ENCODE measurements at regions not wholly inside any gene's neighbourhood (a gene's known extent, or its start where the extent isn't known, plus 50 kb on each side); places are given as distances from the start of the nearest gene placed in this dataset.

- 72 to 73% methylated on average over 3 of the region's 3 CpGs for WGBS, 2 donors
- Histone ChIP-seq H3K27me3 (ENCODE audit: control insufficient read depth in 1 of 2, insufficient read depth in 2 of 2, low read length in 2 of 2) (no peaks in the 10 kb centered on the region), H3K27ac (ENCODE audit: low read depth in 2 of 2, low read length in 1 of 2) (no peak overlapping the region), H3K4me1 (ENCODE audit: control insufficient read depth in 2 of 2, insufficient read depth in 2 of 2, low read length in 1 of 2) (no peaks in the 10 kb centered on the region), H3K9me3 (ENCODE audit: control insufficient read depth in 2 of 2, insufficient read depth in 1 of 2, low read depth in 1 of 2, low read length in 1 of 2) (no peaks in the 10 kb centered on the region), H3K4me3 (ENCODE audit: low read depth in 1 of 2, low read length in 2 of 2) (no peak overlapping the region), H3K36me3 (ENCODE audit: control insufficient read depth in 2 of 2, insufficient read depth in 2 of 2, low read length in 1 of 2) (no peaks in the 10 kb centered on the region)
Measured at GRCh38 chr1:64318428-64318827, 115.0 kb downstream of the UBE2U start.

- Histone ChIP-seq H3K4me3 (ENCODE audit: low read depth in 1 of 2, low read length in 2 of 2) (no peak overlapping the region), H3K27me3 (ENCODE audit: control insufficient read depth in 1 of 2, insufficient read depth in 2 of 2, low read length in 2 of 2) (no peaks in the 10 kb centered on the region), H3K36me3 (ENCODE audit: control insufficient read depth in 2 of 2, insufficient read depth in 2 of 2, low read length in 1 of 2) (no peaks in the 10 kb centered on the region), H3K9me3 (ENCODE audit: control insufficient read depth in 2 of 2, insufficient read depth in 1 of 2, low read depth in 1 of 2, low read length in 1 of 2) (no peaks in the 10 kb centered on the region), H3K4me1 (ENCODE audit: control insufficient read depth in 2 of 2, insufficient read depth in 2 of 2, low read length in 1 of 2) (no peaks in the 10 kb centered on the region), H3K27ac (ENCODE audit: low read depth in 2 of 2, low read length in 1 of 2) (no peak overlapping the region)
- 82 to 88% methylated on average over 4 of the region's 4 CpGs for WGBS, 2 donors
Measured at GRCh38 chr1:64320007-64320406, 116.6 kb downstream of the UBE2U start.

GRCh38 chr1:64320470-64320869 lies 117.0 kb downstream of the UBE2U start:
- H3K27me3 ChIP-seq (ENCODE audit: control insufficient read depth in 1 of 2, insufficient read depth in 2 of 2, low read length in 2 of 2), result no peaks in the 10 kb centered on the region
- H3K4me1 ChIP-seq (ENCODE audit: control insufficient read depth in 2 of 2, insufficient read depth in 2 of 2, low read length in 1 of 2), result no peaks in the 10 kb centered on the region
- no peaks in the 10 kb centered on the region for H3K9me3 ChIP-seq (ENCODE audit: control insufficient read depth in 2 of 2, insufficient read depth in 1 of 2, low read depth in 1 of 2, low read length in 1 of 2)
- no peak overlapping the region for H3K4me3 ChIP-seq (ENCODE audit: low read depth in 1 of 2, low read length in 2 of 2)
- WGBS, 2 donors, result 27 to 41% methylated on average over 4 of the region's 4 CpGs
- H3K36me3 ChIP-seq (ENCODE audit: control insufficient read depth in 2 of 2, insufficient read depth in 2 of 2, low read length in 1 of 2), result no peaks in the 10 kb centered on the region
- H3K27ac ChIP-seq (ENCODE audit: low read depth in 2 of 2, low read length in 1 of 2), result no peak overlapping the region

- H3K9me3 ChIP-seq (ENCODE audit: control insufficient read depth in 2 of 2, insufficient read depth in 1 of 2, low read depth in 1 of 2, low read length in 1 of 2), result no peaks in the 10 kb centered on the region
- H3K4me1 ChIP-seq (ENCODE audit: control insufficient read depth in 2 of 2, insufficient read depth in 2 of 2, low read length in 1 of 2), result no peaks in the 10 kb centered on the region
- 72 to 79% methylated on average over 11 of the region's 11 CpGs for WGBS, 2 donors
- H3K4me3 ChIP-seq (ENCODE audit: low read depth in 1 of 2, low read length in 2 of 2), result no peak overlapping the region
- H3K27me3 ChIP-seq (ENCODE audit: control insufficient read depth in 1 of 2, insufficient read depth in 2 of 2, low read length in 2 of 2), result no peaks in the 10 kb centered on the region
- H3K36me3 ChIP-seq (ENCODE audit: control insufficient read depth in 2 of 2, insufficient read depth in 2 of 2, low read length in 1 of 2), result no peaks in the 10 kb centered on the region
- H3K27ac ChIP-seq (ENCODE audit: low read depth in 2 of 2, low read length in 1 of 2), result no peak overlapping the region
Measured at GRCh38 chr1:64320922-64321614, 117.6 kb downstream of the UBE2U start.

- WGBS, 2 donors, result 84 to 86% methylated on average over 4 of the region's 4 CpGs
- Histone ChIP-seq H3K27ac (ENCODE audit: low read depth in 2 of 2, low read length in 1 of 2) (no peak overlapping the region), H3K36me3 (ENCODE audit: control insufficient read depth in 2 of 2, insufficient read depth in 2 of 2, low read length in 1 of 2) (no peaks in the 10 kb centered on the region), H3K9me3 (ENCODE audit: control insufficient read depth in 2 of 2, insufficient read depth in 1 of 2, low read depth in 1 of 2, low read length in 1 of 2) (no peaks in the 10 kb centered on the region), H3K4me3 (ENCODE audit: low read depth in 1 of 2, low read length in 2 of 2) (no peak overlapping the region), H3K4me1 (ENCODE audit: control insufficient read depth in 2 of 2, insufficient read depth in 2 of 2, low read length in 1 of 2) (no peaks in the 10 kb centered on the region), H3K27me3 (ENCODE audit: control insufficient read depth in 1 of 2, insufficient read depth in 2 of 2, low read length in 2 of 2) (no peaks in the 10 kb centered on the region)
Measured at GRCh38 chr1:64323054-64323453, 119.6 kb downstream of the UBE2U start.

- 72 to 73% methylated on average over 4 of the region's 4 CpGs for WGBS, 2 donors
- Histone ChIP-seq H3K27me3 (ENCODE audit: control insufficient read depth in 1 of 2, insufficient read depth in 2 of 2, low read length in 2 of 2) (no peaks in the 10 kb centered on the region), H3K4me3 (ENCODE audit: low read depth in 1 of 2, low read length in 2 of 2) (no peak overlapping the region)
Measured at GRCh38 chr1:64323882-64324281, 120.5 kb downstream of the UBE2U start.

GRCh38 chr1:64325856-64326255 lies 122.4 kb downstream of the UBE2U start:
- no peak overlapping the region for H3K27ac ChIP-seq (ENCODE audit: low read depth in 2 of 2, low read length in 1 of 2)
- no peaks in the 10 kb centered on the region for H3K27me3 ChIP-seq (ENCODE audit: control insufficient read depth in 1 of 2, insufficient read depth in 2 of 2, low read length in 2 of 2)
- H3K36me3 ChIP-seq (ENCODE audit: control insufficient read depth in 2 of 2, insufficient read depth in 2 of 2, low read length in 1 of 2), result no peaks in the 10 kb centered on the region
- no peaks in the 10 kb centered on the region for H3K9me3 ChIP-seq (ENCODE audit: control insufficient read depth in 2 of 2, insufficient read depth in 1 of 2, low read depth in 1 of 2, low read length in 1 of 2)
- no peak overlapping the region for H3K4me3 ChIP-seq (ENCODE audit: low read depth in 1 of 2, low read length in 2 of 2)
- H3K4me1 ChIP-seq (ENCODE audit: control insufficient read depth in 2 of 2, insufficient read depth in 2 of 2, low read length in 1 of 2), result peaks cover 3% of the 10 kb centered on the region in 2 donors
- WGBS, 2 donors, result 81 to 91% methylated on average over 5 of the region's 5 CpGs

More at GRCh38 chr1:64323882-64324281, 120.5 kb downstream of the UBE2U start:
- no peaks in the 10 kb centered on the region for H3K36me3 ChIP-seq (ENCODE audit: control insufficient read depth in 2 of 2, insufficient read depth in 2 of 2, low read length in 1 of 2)
- no peak overlapping the region for H3K27ac ChIP-seq (ENCODE audit: low read depth in 2 of 2, low read length in 1 of 2)
- no peaks in the 10 kb centered on the region for H3K4me1 ChIP-seq (ENCODE audit: control insufficient read depth in 2 of 2, insufficient read depth in 2 of 2, low read length in 1 of 2)
- no peaks in the 10 kb centered on the region for H3K9me3 ChIP-seq (ENCODE audit: control insufficient read depth in 2 of 2, insufficient read depth in 1 of 2, low read depth in 1 of 2, low read length in 1 of 2)

GRCh38 chr1:64327119-64327518 lies 123.7 kb downstream of the UBE2U start:
- WGBS, 2 donors, result 67 to 77% methylated on average over 2 of the region's 2 CpGs
- Histone ChIP-seq H3K4me1 (ENCODE audit: control insufficient read depth in 2 of 2, insufficient read depth in 2 of 2, low read length in 1 of 2) (peaks cover 3% of the 10 kb centered on the region in 2 donors), H3K4me3 (ENCODE audit: low read depth in 1 of 2, low read length in 2 of 2) (no peak overlapping the region), H3K36me3 (ENCODE audit: control insufficient read depth in 2 of 2, insufficient read depth in 2 of 2, low read length in 1 of 2) (no peaks in the 10 kb centered on the region), H3K27me3 (ENCODE audit: control insufficient read depth in 1 of 2, insufficient read depth in 2 of 2, low read length in 2 of 2) (no peaks in the 10 kb centered on the region), H3K27ac (ENCODE audit: low read depth in 2 of 2, low read length in 1 of 2) (no peak overlapping the region), H3K9me3 (ENCODE audit: control insufficient read depth in 2 of 2, insufficient read depth in 1 of 2, low read depth in 1 of 2, low read length in 1 of 2) (no peaks in the 10 kb centered on the region)

GRCh38 chr1:64328193-64328592 lies 124.8 kb downstream of the UBE2U start:
- Histone ChIP-seq H3K27me3 (ENCODE audit: control insufficient read depth in 1 of 2, insufficient read depth in 2 of 2, low read length in 2 of 2) (no peaks in the 10 kb centered on the region), H3K4me1 (ENCODE audit: control insufficient read depth in 2 of 2, insufficient read depth in 2 of 2, low read length in 1 of 2) (peaks cover 3% of the 10 kb centered on the region in 2 donors), H3K36me3 (ENCODE audit: control insufficient read depth in 2 of 2, insufficient read depth in 2 of 2, low read length in 1 of 2) (no peaks in the 10 kb centered on the region), H3K9me3 (ENCODE audit: control insufficient read depth in 2 of 2, insufficient read depth in 1 of 2, low read depth in 1 of 2, low read length in 1 of 2) (no peaks in the 10 kb centered on the region), H3K4me3 (ENCODE audit: low read depth in 1 of 2, low read length in 2 of 2) (no peak overlapping the region), H3K27ac (ENCODE audit: low read depth in 2 of 2, low read length in 1 of 2) (no peak overlapping the region)
- 80 to 84% methylated on average over 3 of the region's 3 CpGs for WGBS, 2 donors

- Histone ChIP-seq H3K9me3 (ENCODE audit: control insufficient read depth in 2 of 2, insufficient read depth in 1 of 2, low read depth in 1 of 2, low read length in 1 of 2) (no peaks in the 10 kb centered on the region), H3K4me3 (ENCODE audit: low read depth in 1 of 2, low read length in 2 of 2) (no peak overlapping the region), H3K27ac (ENCODE audit: low read depth in 2 of 2, low read length in 1 of 2) (no peak overlapping the region), H3K4me1 (ENCODE audit: control insufficient read depth in 2 of 2, insufficient read depth in 2 of 2, low read length in 1 of 2) (peaks cover 3% of the 10 kb centered on the region in 2 donors), H3K36me3 (ENCODE audit: control insufficient read depth in 2 of 2, insufficient read depth in 2 of 2, low read length in 1 of 2) (no peaks in the 10 kb centered on the region), H3K27me3 (ENCODE audit: control insufficient read depth in 1 of 2, insufficient read depth in 2 of 2, low read length in 2 of 2) (peaks cover 0 to 2% of the 10 kb centered on the region in 2 donors)
- 35 to 36% methylated on average over 4 of the region's 4 CpGs for WGBS, 2 donors
Measured at GRCh38 chr1:64330839-64331238, 127.4 kb downstream of the UBE2U start.

Data from esophagus (tissue), 2 donors.